Activated CD4-positive, alpha-beta T cell treated with anti-CD3 and anti-CD28 coated beads for 24 hours (primary cell): ENCODE measurements at regions not wholly inside any gene's neighbourhood (a gene's known extent, or its start where the extent isn't known, plus 50 kb on each side); places are given as distances from the start of the nearest gene placed in this dataset.

Experiments used
- DNase-seq, 2 donors: peaks; one replicate each; pipeline ENCODE4 v3.0.0-alpha.2; 2020; ENCODE audit warnings: low read depth in 2 of 2

GRCh38 chr13:31853643-31854326, 114.5 kb downstream of the RXFP2 start:
- DNase-seq, result no peak

GRCh38 chr13:31859571-31859970, 120.2 kb downstream of the RXFP2 start:
- no peak for DNase-seq

DNA sequence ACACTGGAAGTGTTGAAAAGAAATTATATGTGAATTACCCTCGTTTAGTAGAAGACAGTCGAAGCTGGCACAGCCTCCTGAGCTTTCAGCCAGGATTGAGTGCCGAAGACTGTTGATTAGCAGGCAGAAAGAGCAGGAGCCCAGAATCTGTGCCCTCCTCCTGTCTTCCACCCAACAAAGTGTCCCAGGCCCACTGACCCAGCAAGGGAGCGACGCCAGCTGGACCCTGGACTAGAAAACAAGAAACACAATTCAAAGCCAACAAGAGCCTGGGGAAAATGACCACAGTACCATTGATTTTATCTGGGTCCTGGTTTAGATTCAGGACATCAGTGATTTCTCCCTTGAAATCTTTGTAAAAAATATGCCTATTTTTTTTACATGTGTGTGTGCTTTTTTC, 120.7 kb downstream of the RXFP2 start:
- DNase-seq, result no peak

DNA sequence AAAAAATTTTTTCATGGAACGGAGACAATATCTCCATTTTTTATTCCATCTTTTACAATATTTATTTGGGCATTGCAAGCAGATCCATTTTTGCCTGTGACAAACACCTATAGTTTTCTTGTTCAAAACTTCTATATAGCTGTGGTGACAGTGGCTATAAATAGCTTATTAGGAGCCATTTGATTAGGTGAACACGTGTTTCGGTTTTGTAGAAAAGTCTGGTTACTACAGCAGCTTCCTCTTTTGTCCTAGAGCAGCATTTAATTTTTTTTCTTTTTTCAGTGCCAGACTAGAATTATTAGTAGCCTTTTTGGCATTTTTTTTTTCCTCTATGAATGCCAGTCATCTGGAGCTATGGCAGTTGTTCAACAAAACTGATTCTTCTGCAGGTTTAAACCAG, 123.5 kb downstream of the RXFP2 start:
- no peak for DNase-seq

DNA sequence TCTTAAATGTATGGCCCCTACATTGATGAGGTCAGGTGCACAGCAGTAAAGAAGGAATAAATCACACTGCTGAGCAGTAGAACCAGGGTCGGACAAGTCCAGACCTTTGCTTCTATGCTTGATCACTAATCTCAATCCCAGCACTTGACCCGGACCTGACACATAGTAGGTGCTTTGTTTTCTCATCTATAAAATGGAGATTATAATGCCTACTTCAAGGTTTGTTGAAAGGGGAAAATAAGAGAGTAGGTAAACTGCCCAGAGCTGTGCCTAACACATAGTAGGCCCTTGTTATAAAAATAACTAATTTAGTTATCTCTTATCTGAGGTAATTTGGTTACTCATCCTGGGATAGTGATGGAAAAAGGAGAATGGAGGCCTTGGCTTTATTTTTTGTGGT, 125.0 kb downstream of the RXFP2 start:
- DNase-seq, result no peak

DNA sequence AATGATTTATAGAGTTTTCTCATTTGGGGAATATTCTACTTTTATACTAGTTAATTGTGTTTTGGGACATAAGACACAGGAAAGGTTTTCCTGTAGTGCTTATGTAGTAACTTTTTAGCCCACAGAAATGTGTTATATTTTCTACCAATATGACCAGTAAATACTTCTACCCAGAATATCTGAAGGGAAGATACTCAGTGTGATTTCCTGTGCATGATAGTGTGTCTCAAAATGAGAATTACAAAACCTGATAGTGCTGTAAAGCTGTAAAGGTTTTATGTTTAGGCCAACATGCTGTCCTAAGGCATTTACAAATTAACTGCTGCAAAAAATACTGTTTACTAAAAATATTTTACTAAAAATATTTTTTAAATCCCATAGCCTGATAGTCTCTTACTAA, 126.8 kb downstream of the RXFP2 start:
- DNase-seq, result no peak

- DNase-seq, result no peak
Measured at GRCh38 chr13:31867709-31868108, 128.4 kb downstream of the RXFP2 start.

GRCh38 chr13:31869582-31869981, 130.3 kb downstream of the RXFP2 start:
- no peak for DNase-seq

GRCh38 chr13:31870511-31870910, 131.2 kb downstream of the RXFP2 start:
- no peak for DNase-seq

DNA sequence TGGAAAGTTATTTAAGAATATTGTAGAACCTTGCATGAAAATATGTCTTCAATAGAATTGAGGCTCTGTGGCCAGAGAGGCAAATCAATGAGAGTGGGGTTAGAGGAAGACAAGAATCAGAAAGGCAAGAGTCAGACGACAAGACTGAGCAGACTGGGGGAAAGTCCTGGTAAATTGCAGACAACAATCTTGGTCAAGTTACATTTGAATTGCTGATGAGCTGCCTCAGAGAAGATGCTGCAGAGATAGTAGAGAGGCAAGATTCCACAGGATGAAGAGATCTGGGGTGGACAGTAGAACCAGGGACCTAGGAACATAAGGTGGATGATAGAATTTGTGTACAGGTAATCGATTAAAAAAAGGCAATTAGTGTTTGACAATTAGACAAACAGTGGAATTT, 133.8 kb downstream of the RXFP2 start:
- no peak for DNase-seq

DNA sequence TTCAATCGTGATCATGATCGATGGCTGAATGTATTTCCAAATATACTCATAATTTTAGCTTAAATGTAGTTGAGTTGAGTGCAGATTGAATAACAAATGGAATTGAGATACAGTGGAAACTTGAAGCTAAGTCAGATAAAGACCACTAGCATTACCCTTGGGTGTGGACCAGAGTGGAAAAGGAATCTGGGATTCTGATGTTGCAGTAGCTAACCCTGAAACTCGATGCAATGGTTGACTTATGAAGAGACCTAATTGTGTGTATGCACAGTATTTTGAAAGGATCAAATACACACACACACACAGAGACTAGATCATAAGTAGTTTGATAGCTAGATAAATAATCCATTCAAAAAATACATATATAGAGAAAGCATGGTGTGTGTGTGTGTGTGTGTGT, 135.8 kb downstream of the RXFP2 start:
- DNase-seq, result no peak

- DNase-seq, result no peak
Measured at GRCh38 chr13:31878052-31878451, 138.7 kb downstream of the RXFP2 start.

GRCh38 chr13:31878495-31878894, 139.2 kb downstream of the RXFP2 start:
- DNase-seq, result no peak

GRCh38 chr13:31878955-31879354, 139.6 kb downstream of the RXFP2 start:
- no peak for DNase-seq

DNA sequence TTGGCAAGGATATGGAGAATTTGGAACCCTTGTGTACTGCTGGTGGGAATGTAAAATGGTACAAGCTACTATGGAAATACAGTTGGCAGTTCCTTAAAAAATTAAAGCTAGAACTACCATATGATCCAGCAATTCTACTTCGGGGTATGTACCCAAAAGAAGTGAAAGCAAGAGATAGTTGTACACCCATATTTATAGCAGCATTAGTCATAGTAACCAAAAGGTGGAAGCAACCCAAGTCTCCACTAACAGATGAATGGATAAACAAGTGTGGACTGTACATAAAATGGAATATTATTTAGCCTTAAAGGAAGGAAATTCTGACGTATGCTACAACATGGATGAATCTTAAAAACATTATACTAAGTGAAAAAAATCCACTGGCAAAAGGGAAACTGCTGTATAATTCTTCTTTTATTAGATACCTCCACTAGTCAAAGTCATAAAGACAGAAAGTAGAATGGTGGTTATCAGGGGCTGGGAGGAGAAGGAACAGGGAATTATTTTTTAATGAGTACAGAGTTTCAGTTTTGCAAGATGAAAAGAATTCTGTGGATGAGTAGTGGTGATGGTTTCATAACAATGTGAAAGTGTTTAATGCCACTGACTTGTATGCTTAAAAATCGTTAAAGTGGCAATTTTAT, 141.6 kb downstream of the RXFP2 start:
- DNase-seq, result no peak

GRCh38 chr13:31881495-31881882, 142.2 kb downstream of the RXFP2 start:
- no peak for DNase-seq

GRCh38 chr13:31882794-31883193, 143.5 kb downstream of the RXFP2 start:
- DNase-seq, result no peak

DNA sequence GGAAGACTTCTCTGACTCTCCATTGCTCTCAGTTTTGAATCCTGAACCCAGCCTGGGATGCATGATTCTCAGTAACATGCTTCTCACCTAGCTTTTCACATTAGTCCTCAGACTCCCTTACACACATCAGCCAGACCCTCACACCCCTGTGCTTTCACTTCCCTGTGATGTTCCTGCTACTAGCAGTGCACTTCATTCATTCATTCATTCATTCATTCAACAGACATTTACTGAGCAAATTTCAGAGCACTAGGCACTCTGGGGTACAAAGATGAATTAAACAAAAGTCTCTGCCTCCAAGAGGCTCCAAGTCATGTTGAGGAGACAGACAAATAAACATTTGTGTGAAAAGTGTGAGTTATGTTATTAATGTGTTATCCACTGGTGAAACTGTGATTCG, 145.2 kb downstream of the RXFP2 start:
- DNase-seq, result no peak

- DNase-seq, result no peak
Measured at GRCh38 chr13:31885994-31886393, 145.6 kb upstream of the FRY start.

GRCh38 chr13:31887286-31887685, 144.3 kb upstream of the FRY start:
- DNase-seq, result no peak

GRCh38 chr13:31890946-31891345, 140.6 kb upstream of the FRY start:
- no peak for DNase-seq

DNA sequence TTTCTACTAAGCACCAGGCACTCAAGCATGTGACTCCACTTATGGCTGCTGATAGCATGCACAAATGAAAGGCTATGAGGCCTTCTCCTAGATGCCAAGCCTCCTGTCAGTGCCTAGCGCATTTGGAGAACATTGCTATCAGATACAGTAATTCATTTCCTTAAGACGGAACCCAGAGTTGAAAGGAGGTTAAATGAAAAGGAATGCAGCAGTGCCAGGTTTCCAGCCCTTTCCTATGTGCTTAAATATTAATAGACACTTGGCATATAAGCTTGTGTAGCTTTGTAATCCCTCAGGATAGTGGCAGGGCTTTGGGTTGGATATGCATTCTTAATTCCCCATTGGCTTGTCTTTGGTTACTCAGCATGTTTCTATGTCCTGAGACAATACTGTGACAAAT, 140.1 kb upstream of the FRY start:
- DNase-seq, result no peak

DNA sequence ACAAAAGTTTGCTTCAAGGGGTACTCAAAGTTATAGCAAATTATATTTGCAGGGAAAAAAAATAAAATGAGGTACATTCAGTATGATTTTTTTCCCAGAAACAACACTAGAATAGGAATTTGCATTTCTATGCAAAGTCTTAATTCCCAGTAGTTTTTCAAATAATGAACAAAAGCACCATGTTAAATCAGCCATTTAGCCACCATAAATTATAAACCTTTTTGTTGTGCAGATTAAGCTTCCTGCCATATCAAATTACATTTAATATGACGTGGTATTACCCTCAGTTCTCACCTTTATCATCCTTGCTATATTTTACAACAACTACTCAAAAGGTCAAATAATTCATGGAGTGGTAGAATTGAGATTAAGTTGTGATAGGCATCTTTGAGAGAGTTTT, 136.6 kb upstream of the FRY start:
- no peak for DNase-seq

- no peak for DNase-seq
Measured at GRCh38 chr13:31895691-31896090, 135.9 kb upstream of the FRY start.
